Activated CD4-positive, alpha-beta memory T cell treated with anti-CD3 and anti-CD28 coated beads for 36 hours (primary cell): ENCODE measurements at regions not wholly inside any gene's neighbourhood (a gene's known extent, or its start where the extent isn't known, plus 50 kb on each side); places are given as distances from the start of the nearest gene placed in this dataset.

Source experiments
- CTCF ChIA-PET: fragments of 350-600 bp; sonication (Branson Sonifier 250); formaldehyde crosslinking; loops from one replicate; lab custom pipeline; 2021; ENCODE audit warnings: antibody characterized with exemption, inconsistent platforms; lab: Charles Lee
- POLR2A ChIA-PET: fragments of 350-600 bp; sonication (Branson Sonifier 250); formaldehyde crosslinking; loops from one replicate; lab custom pipeline; 2021; ENCODE audit warnings: antibody characterized with exemption; lab: Charles Lee
- DNase-seq: peaks from one replicate; pipeline ENCODE4 v3.0.0-alpha.2; 2020
- H3K27ac Mint-ChIP-seq: one replicate; pipeline ENCODE4 v1.8.0; 2021; ENCODE audit warnings: mixed read lengths
- H3K27me3 Mint-ChIP-seq: one replicate; pipeline ENCODE4 v1.8.0; 2021; ENCODE audit warnings: mixed read lengths
- H3K36me3 Mint-ChIP-seq: one replicate; pipeline ENCODE4 v1.8.0; 2021; ENCODE audit warnings: mixed read lengths
- H3K4me1 Mint-ChIP-seq: one replicate; pipeline ENCODE4 v1.8.0; 2021; ENCODE audit warnings: low read depth, mixed read lengths
- H3K4me3 Mint-ChIP-seq: one replicate; pipeline ENCODE4 v1.8.0; 2021; ENCODE audit warnings: mild to moderate bottlenecking, mixed read lengths
- H3K9me3 Mint-ChIP-seq: one replicate; pipeline ENCODE4 v1.8.0; 2021; ENCODE audit warnings: mixed read lengths
- intact Hi-C: fragments of 100-400 bp; cut with micrococcal nuclease; formaldehyde crosslinking; loops from one replicate; pipeline ENCODE4 v1.15.1; 2023

- Mint-ChIP-seq H3K4me1 (peaks cover 6% of the 10 kb centered on the region), H3K36me3 (no peaks in the 10 kb centered on the region), H3K27ac (no peak overlapping the region), H3K27me3 (peaks cover 63% of the 10 kb centered on the region), H3K4me3 (no peak overlapping the region), H3K9me3 (no peaks in the 10 kb centered on the region)
- ChIA-PET CTCF (no interaction called here), POLR2A (no interaction called here)
- intact Hi-C loops = no loop called here
- no peak for DNase-seq
These were observed 114.7 kb upstream of the AFDN start for GRCh38 chr6:167711768-167712730.

DNA sequence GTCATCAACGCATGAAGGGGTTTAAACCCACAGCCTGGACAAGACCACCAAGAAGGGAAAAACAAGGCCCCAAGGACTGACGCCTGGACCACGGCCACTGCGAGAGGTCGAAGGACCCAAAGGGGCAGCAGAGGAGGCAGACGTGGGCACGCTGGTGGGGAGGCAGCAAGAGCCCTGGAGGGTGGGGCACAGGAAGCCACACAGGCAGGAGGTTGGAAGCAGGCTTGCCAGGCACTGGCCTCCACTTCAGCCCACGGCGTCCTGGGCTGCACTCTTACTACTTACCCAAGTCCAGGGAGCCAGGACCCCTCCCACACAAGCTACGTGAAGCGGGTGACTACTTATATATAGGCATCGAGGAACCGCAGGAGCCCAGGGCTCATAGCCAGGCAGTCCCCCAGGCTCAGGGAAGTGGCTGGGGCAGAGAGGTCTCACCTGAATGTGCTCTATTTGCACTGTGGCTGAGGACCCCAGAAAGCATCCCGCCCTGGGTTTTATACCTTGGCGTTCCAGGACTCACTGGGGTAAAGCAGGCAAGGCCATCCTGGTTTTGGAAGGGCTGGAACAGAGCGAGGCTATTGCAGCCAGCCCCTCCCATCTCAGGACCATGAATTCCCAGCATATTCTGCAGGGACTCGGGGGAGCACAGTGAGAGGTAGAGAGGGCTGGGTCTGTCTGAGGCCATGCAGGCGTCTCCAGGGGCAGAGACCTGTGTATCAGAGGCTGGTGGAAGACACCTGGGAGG lies 113.8 kb upstream of the AFDN start:
- Mint-ChIP-seq H3K9me3 (no peaks in the 10 kb centered on the region), H3K27ac (no peak overlapping the region), H3K4me1 (peaks cover 6% of the 10 kb centered on the region), H3K4me3 (no peak overlapping the region), H3K27me3 (peaks cover 55% of the 10 kb centered on the region), H3K36me3 (no peaks in the 10 kb centered on the region)
- ChIA-PET POLR2A (no interaction called here), CTCF (no interaction called here)
- DNase-seq = no peak
- intact Hi-C loops = no loop called here

DNA sequence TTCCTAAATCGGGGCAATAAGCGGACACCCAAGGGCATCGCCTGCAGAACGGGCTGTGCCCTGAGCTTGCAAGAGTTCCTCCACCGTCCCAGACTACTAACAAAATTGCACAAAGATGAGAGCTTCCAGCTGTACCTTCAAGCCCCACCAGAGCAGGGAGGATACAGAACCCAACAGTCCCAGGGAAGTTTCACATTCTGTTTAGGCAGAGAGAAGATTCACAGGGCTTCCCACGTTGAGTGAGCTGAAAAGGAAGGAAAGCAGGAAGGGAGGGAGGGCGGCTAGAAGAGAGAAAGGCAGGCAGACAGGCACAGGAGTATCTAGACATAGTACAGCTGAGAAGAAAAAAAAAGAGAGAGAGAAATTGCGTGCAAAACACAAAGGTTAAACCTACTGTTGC lies 112.6 kb upstream of the AFDN start:
- peaks cover 49% of the 10 kb centered on the region for H3K27me3 Mint-ChIP-seq

DNA sequence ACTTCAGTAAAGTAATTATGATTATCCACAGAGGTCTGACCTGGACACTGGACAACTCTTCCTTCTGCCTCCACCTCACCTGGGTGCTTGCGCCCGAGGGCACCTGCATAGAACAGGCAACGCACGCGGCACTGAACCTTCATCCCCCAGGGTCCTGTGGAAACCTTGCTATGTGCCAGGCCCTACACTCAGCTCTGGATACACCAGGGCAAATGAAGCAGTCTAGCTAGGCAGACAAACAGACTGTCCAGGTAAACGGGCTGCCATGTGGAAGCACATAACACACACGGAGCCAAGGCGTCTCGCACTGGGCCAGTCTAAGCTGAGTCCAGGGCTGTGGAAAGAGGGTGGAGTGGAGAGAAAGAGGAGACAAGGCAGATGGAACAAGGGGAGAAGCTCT lies 109.3 kb upstream of the AFDN start:
- Mint-ChIP-seq H3K9me3 (no peaks in the 10 kb centered on the region), H3K27me3 (peaks cover 36% of the 10 kb centered on the region), H3K27ac (no peak overlapping the region), H3K4me3 (no peak overlapping the region), H3K4me1 (no peaks in the 10 kb centered on the region), H3K36me3 (no peaks in the 10 kb centered on the region)
- intact Hi-C loops = no loop called here
- POLR2A ChIA-PET = no interaction called here
- CTCF ChIA-PET = interaction anchor here (0.7 to 1.3 kb wide), 2 partner anchors 13 to 23 kb away, joined by 3 to 4 read pairs; no protein-coding TSS in a partner anchor
- no peak for DNase-seq

More for the DNA sequence above, 112.6 kb upstream of the AFDN start:
- Mint-ChIP-seq H3K36me3 (no peaks in the 10 kb centered on the region), H3K9me3 (no peaks in the 10 kb centered on the region), H3K4me1 (peaks cover 1% of the 10 kb centered on the region), H3K4me3 (no peak overlapping the region), H3K27ac (no peak overlapping the region)
- DNase-seq = no peak
- ChIA-PET POLR2A (no interaction called here), CTCF (no interaction called here)
- intact Hi-C loops = no loop called here

DNA sequence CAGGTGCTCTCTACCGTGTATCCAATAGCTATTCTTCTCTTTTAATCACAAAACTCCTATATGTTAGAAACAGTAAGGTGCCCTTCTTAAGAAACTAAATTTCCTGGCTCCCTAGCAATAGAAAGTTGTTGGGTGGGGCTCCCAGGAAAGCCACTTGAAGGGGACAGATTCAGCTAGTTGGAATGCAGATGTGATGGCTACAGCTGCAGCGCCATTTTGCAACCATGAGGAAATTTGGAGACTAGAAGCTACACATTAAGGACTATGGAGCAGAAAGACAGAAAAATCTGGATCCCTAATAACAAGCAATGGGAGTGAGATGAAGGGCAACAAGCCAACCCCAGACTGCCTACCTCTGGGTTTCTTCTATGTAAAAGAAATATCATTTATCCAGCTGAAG lies 108.8 kb upstream of the AFDN start:
- no peaks in the 10 kb centered on the region for H3K36me3 Mint-ChIP-seq
- intact Hi-C loops = no loop called here
- no peaks in the 10 kb centered on the region for H3K9me3 Mint-ChIP-seq
- ChIA-PET CTCF (interaction anchor here (0.7 to 1.3 kb wide), 2 partner anchors 13 to 23 kb away, joined by 3 to 4 read pairs; no protein-coding TSS in a partner anchor), POLR2A (no interaction called here)
- DNase-seq = no peak
- H3K4me1 Mint-ChIP-seq = no peaks in the 10 kb centered on the region
- H3K27ac Mint-ChIP-seq = no peak overlapping the region
- peaks cover 34% of the 10 kb centered on the region for H3K27me3 Mint-ChIP-seq
- H3K4me3 Mint-ChIP-seq = no peak overlapping the region

- intact Hi-C loops = no loop called here
- ChIA-PET POLR2A (no interaction called here), CTCF (no interaction called here)
- DNase-seq = no peak
- no peaks in the 10 kb centered on the region for H3K4me1 Mint-ChIP-seq
- peaks cover 7% of the 10 kb centered on the region for H3K9me3 Mint-ChIP-seq
- no peak overlapping the region for H3K4me3 Mint-ChIP-seq
- no peaks in the 10 kb centered on the region for H3K36me3 Mint-ChIP-seq
- H3K27me3 Mint-ChIP-seq = peaks cover 24% of the 10 kb centered on the region
- no peak overlapping the region for H3K27ac Mint-ChIP-seq
These were observed 106.8 kb upstream of the AFDN start for GRCh38 chr6:167719920-167720319.

GRCh38 chr6:167720456-167721285 lies 106.0 kb upstream of the AFDN start:
- ChIA-PET POLR2A (no interaction called here), CTCF (no interaction called here)
- intact Hi-C loops = no loop called here
- H3K4me3 Mint-ChIP-seq = no peak overlapping the region
- peaks cover 7% of the 10 kb centered on the region for H3K9me3 Mint-ChIP-seq
- no peaks in the 10 kb centered on the region for H3K36me3 Mint-ChIP-seq
- H3K27ac Mint-ChIP-seq = no peak overlapping the region
- H3K4me1 Mint-ChIP-seq = no peaks in the 10 kb centered on the region
- peaks cover 28% of the 10 kb centered on the region for H3K27me3 Mint-ChIP-seq
- no peak for DNase-seq

GRCh38 chr6:167721291-167721690 lies 105.4 kb upstream of the AFDN start:
- Mint-ChIP-seq H3K9me3 (peaks cover 7% of the 10 kb centered on the region), H3K27ac (no peak overlapping the region), H3K36me3 (no peaks in the 10 kb centered on the region), H3K4me3 (no peak overlapping the region), H3K4me1 (no peaks in the 10 kb centered on the region), H3K27me3 (peaks cover 31% of the 10 kb centered on the region)
- intact Hi-C loops = no loop called here
- CTCF ChIA-PET = no interaction called here
- no peak for DNase-seq
- POLR2A ChIA-PET = no interaction called here

DNA sequence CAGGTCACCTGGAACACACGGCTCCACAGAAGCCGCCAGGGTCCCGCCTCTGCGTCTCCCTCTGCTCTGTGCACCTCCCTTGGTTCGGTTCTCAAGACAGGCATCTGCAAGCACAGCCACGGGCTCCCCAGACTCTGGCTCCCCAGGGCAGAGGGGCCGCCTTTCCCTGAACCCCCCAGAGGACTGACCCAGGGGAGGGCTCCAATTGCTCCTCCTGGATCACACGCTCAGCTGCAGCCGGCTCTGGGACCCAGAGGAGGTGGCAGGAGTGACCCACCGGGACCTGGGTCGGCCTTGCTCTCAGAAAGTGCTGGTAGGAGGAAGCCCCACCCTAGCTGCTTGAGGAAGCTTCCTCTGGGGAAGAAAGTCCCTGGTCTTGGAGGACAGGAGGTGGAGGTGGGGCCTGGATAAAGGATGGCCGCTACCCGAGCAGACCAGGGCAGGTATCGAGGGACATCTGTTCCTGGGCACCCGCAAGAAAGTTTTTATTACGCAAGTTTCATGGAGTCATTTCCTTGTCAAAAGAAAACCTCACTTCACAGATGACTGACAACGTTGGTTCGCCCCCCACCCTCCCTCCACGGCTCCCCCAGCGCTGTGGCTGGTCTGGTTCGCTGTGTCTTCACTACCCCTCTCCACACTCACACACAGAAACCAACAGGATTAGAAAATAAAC lies 103.9 kb upstream of the AFDN start:
- H3K27ac Mint-ChIP-seq = no peak overlapping the region
- H3K36me3 Mint-ChIP-seq = no peaks in the 10 kb centered on the region
- no peak for DNase-seq
- ChIA-PET POLR2A (no interaction called here), CTCF (no interaction called here)
- peaks cover 7% of the 10 kb centered on the region for H3K9me3 Mint-ChIP-seq
- H3K27me3 Mint-ChIP-seq = peaks cover 29% of the 10 kb centered on the region
- H3K4me3 Mint-ChIP-seq = no peak overlapping the region
- intact Hi-C loops = no loop called here
- no peaks in the 10 kb centered on the region for H3K4me1 Mint-ChIP-seq

GRCh38 chr6:167726043-167726621 lies 100.6 kb upstream of the AFDN start:
- Mint-ChIP-seq H3K4me1 (no peaks in the 10 kb centered on the region), H3K27me3 (peaks cover 16% of the 10 kb centered on the region), H3K9me3 (peaks cover 7% of the 10 kb centered on the region), H3K4me3 (no peak overlapping the region), H3K27ac (no peak overlapping the region), H3K36me3 (no peaks in the 10 kb centered on the region)
- ChIA-PET CTCF (no interaction called here), POLR2A (no interaction called here)
- intact Hi-C loops = no loop called here
- no peak for DNase-seq

DNA sequence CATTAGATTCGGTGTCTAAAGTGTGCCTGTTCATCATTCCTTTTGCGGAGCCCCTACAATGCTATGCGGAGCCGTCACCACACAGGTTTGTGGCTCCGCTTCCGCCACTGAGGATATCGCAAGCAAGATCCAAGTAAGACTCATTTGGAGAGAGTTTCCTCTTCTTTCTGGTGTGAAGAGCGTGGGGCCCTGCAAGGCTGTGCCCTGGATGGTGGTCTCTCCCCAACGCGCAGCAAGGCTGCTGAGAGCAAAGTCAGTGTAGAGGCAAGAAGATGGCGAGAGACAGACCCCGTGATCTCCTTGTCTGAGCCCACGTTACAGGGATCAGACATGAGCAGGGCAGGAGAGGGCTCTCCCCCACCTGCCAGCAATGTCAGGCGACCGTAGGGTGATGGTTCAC lies 96.3 kb upstream of the AFDN start:
- H3K9me3 Mint-ChIP-seq = peaks cover 4% of the 10 kb centered on the region
- intact Hi-C loops = no loop called here

More for the DNA sequence above, 96.3 kb upstream of the AFDN start:
- Mint-ChIP-seq H3K36me3 (no peaks in the 10 kb centered on the region), H3K4me1 (no peaks in the 10 kb centered on the region), H3K27me3 (peaks cover 9% of the 10 kb centered on the region), H3K4me3 (no peak overlapping the region), H3K27ac (no peak overlapping the region)
- POLR2A ChIA-PET = no interaction called here
- no peak for DNase-seq
- CTCF ChIA-PET = interaction anchor here (0.6 kb wide), 1 partner anchor 13 kb away, joined by 3 read pairs; no protein-coding TSS in a partner anchor
